ENCODE measurements at regions not wholly inside any gene's neighbourhood (a gene's known extent, or its start where the extent isn't known, plus 50 kb on each side); places are given as distances from the start of the nearest gene placed in this dataset.

DNA sequence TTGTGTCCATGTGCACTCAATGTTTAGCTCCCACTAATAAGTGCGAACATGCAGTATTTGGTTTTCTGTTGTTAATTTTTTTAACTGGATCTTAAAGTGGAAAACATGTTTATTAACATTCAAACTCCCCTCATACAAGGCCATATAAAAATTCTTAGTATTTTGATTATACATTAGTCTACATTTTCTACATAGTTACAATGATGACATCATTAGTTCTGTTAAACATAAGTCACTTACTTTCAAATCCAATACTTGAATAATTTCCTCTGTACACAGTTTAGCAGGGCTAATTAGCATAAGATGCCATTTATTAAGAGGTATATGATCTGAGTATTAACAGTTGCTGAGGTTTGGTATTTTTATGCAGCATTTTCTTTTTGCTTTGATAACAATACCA is 91.3 kb upstream of the CCDC39 start:
- TF ChIP-seq CTCF (IDR thresholded peaks at IDR 0.05) (no peak), POLR2A (IDR thresholded peaks at IDR 0.05) (no peak)
